GM23248 (cell line): ENCODE measurements at regions not wholly inside any gene's neighbourhood (a gene's known extent, or its start where the extent isn't known, plus 50 kb on each side); places are given as distances from the start of the nearest gene placed in this dataset.

ENCODE experiments used
- DNase-seq: peaks from one replicate; pipeline ENCODE4 v3.0.0-alpha.2; 2015
- H2AFZ ChIP-seq: fragments of 200-600 bp; sonication (generic); 2 replicates; pipeline ENCODE4 v1.6.1; 2016; ENCODE audit warnings: antibody characterized with exemption
- H3F3A ChIP-seq: fragments of 200-600 bp; sonication (generic); 2 replicates; pipeline ENCODE4 v1.6.1; 2016; ENCODE audit warnings: mild to moderate bottlenecking, antibody characterized with exemption, mixed run types; ENCODE audit not compliant: insufficient read depth
- H3K27ac ChIP-seq: fragments of 200-600 bp; sonication (generic); 2 replicates; pipeline ENCODE4 v1.5.1; 2016; ENCODE audit warnings: mild to moderate bottlenecking
- H3K27me3 ChIP-seq: fragments of 200-600 bp; sonication (generic); replicated peaks from 2 replicates; pipeline ENCODE4 v1.6.1; 2016; ENCODE audit warnings: mild to moderate bottlenecking; ENCODE audit not compliant: insufficient read depth
- H3K36me3 ChIP-seq: fragments of 200-600 bp; sonication (generic); 2 replicates; pipeline ENCODE4 v1.6.1; 2016; ENCODE audit warnings: low read depth, mild to moderate bottlenecking
- H3K4me1 ChIP-seq: fragments of 200-600 bp; sonication (generic); 2 replicates; pipeline ENCODE4 v1.6.1; 2016; ENCODE audit warnings: mild to moderate bottlenecking; ENCODE audit not compliant: insufficient read depth
- H3K4me2 ChIP-seq: fragments of 200-600 bp; sonication (generic); one replicate; pipeline ENCODE4 v1.6.1; 2016; ENCODE audit warnings: mild to moderate bottlenecking; ENCODE audit not compliant: unreplicated experiment
- H3K4me3 ChIP-seq: fragments of 200-600 bp; sonication (generic); 2 replicates; pipeline ENCODE4 v1.5.1; 2016; ENCODE audit warnings: mild to moderate bottlenecking
- H3K79me2 ChIP-seq: fragments of 200-600 bp; sonication (generic); 2 replicates; pipeline ENCODE4 v1.6.1; 2016; ENCODE audit warnings: mild to moderate bottlenecking; ENCODE audit not compliant: insufficient read depth
- H3K9ac ChIP-seq: fragments of 200-600 bp; sonication (generic); 2 replicates; pipeline ENCODE4 v1.6.1; 2016; ENCODE audit warnings: mild to moderate bottlenecking
- H3K9me2 ChIP-seq: fragments of 200-600 bp; sonication (generic); 2 replicates; pipeline ENCODE4 v1.6.1; 2016; ENCODE audit warnings: mixed run types, mild to moderate bottlenecking, moderate library complexity; ENCODE audit not compliant: insufficient read depth
- H3K9me3 ChIP-seq: fragments of 200-600 bp; sonication (generic); one replicate; pipeline ENCODE4 v1.6.1; 2017; ENCODE audit warnings: low read depth
- H4K20me1 ChIP-seq: fragments of 200-600 bp; sonication (generic); 2 replicates; pipeline ENCODE4 v1.6.0; 2016; ENCODE audit not compliant: insufficient read depth
- EZH2 ChIP-seq: fragments of 200-600 bp; sonication (generic); IDR thresholded peaks from 2 replicates; pipeline ENCODE4 v1.6.1; 2018; ENCODE audit warnings: antibody characterized with exemption, mild to moderate bottlenecking; ENCODE audit not compliant: insufficient read depth, poor library complexity, severe bottlenecking
- EZH2phosphoT487 ChIP-seq: fragments of 200-600 bp; sonication (generic); IDR thresholded peaks from 2 replicates; pipeline ENCODE4 v1.6.1; 2018; ENCODE audit warnings: antibody characterized with exemption, moderate library complexity, mild to moderate bottlenecking, low read depth; ENCODE audit not compliant: insufficient read depth
- WGBS, 2 experiments: methylation state at CpG; one replicate each; pipeline ENCODE4 v1.1.6; 2015 to 2017; ENCODE audit warnings: low lambda C conversion rate in 2 of 2, low coverage in 1 of 2; ENCODE audit errors: missing lambda C conversion rate in 2 of 2; 5-methylcytosine and 5-hydroxymethylcytosine counted together
- in situ Hi-C: fragments of 300-500 bp; cut with MboI; formaldehyde crosslinking; loops from 2 replicates; pipeline ENCODE4 v1.15.0; 2020

- H3K4me2 ChIP-seq = no peak overlapping the region
- H3K4me1 ChIP-seq = no peaks in the 10 kb centered on the region
- no peak for DNase-seq
- H3K9me3 ChIP-seq = no peaks in the 10 kb centered on the region
- H3K9me2 ChIP-seq = no peaks in the 10 kb centered on the region
- no peaks in the 10 kb centered on the region for H4K20me1 ChIP-seq
- H3F3A ChIP-seq = no peaks in the 10 kb centered on the region
- TF ChIP-seq EZH2 (no peak), EZH2phosphoT487 (no peak)
- no peaks in the 10 kb centered on the region for H3K36me3 ChIP-seq
- in situ Hi-C loops = no loop called here
- whole genome bisulfite sequencing, 2 experiments = 22 to 24% methylated on average over 3 of the region's 3 CpGs
- H3K79me2 ChIP-seq = no peaks in the 10 kb centered on the region
- H3K27ac ChIP-seq = no peak overlapping the region
- H2AFZ ChIP-seq = no peak overlapping the region
- H3K27me3 ChIP-seq = no peaks in the 10 kb centered on the region
- H3K9ac ChIP-seq = no peak overlapping the region
- H3K4me3 ChIP-seq = no peak overlapping the region
Observed at GRCh38 chr18:4597301-4597700, 142.2 kb upstream of the DLGAP1 start.

GRCh38 chr18:4593895-4594294 lies 138.8 kb upstream of the DLGAP1 start:
- Histone ChIP-seq H3F3A (no peaks in the 10 kb centered on the region), H3K36me3 (no peaks in the 10 kb centered on the region), H3K79me2 (no peaks in the 10 kb centered on the region), H3K4me1 (no peaks in the 10 kb centered on the region), H3K27ac (no peak overlapping the region), H3K4me2 (no peak overlapping the region), H4K20me1 (no peaks in the 10 kb centered on the region), H3K9me2 (no peaks in the 10 kb centered on the region), H3K9ac (no peak overlapping the region), H3K4me3 (no peak overlapping the region), H2AFZ (no peak overlapping the region), H3K9me3 (no peaks in the 10 kb centered on the region), H3K27me3 (no peaks in the 10 kb centered on the region)
- TF ChIP-seq EZH2phosphoT487 (no peak), EZH2 (no peak)
- 11 to 19% methylated on average over 1 of the region's 1 CpG for WGBS, 2 experiments
- no peak for DNase-seq
- in situ Hi-C loops = no loop called here

GRCh38 chr18:4593459-4593858 lies 138.4 kb upstream of the DLGAP1 start:
- no peaks in the 10 kb centered on the region for H3K36me3 ChIP-seq
- no peak for TF ChIP-seq EZH2phosphoT487
- no peak for TF ChIP-seq EZH2
- no peaks in the 10 kb centered on the region for H3F3A ChIP-seq
- no peak overlapping the region for H2AFZ ChIP-seq
- H3K9me2 ChIP-seq = no peaks in the 10 kb centered on the region
- H3K79me2 ChIP-seq = no peaks in the 10 kb centered on the region
- H3K9me3 ChIP-seq = no peaks in the 10 kb centered on the region
- no peaks in the 10 kb centered on the region for H4K20me1 ChIP-seq
- WGBS, 2 experiments = 15 to 18% methylated on average over 4 of the region's 4 CpGs
- no peak overlapping the region for H3K27ac ChIP-seq
- H3K4me1 ChIP-seq = no peaks in the 10 kb centered on the region
- in situ Hi-C loops = no loop called here
- no peak for DNase-seq
- H3K4me2 ChIP-seq = no peak overlapping the region
- H3K9ac ChIP-seq = no peak overlapping the region
- no peaks in the 10 kb centered on the region for H3K27me3 ChIP-seq
- H3K4me3 ChIP-seq = no peak overlapping the region

- H3F3A ChIP-seq = no peaks in the 10 kb centered on the region
- no peaks in the 10 kb centered on the region for H3K27me3 ChIP-seq
- no peak overlapping the region for H3K9ac ChIP-seq
- H3K9me3 ChIP-seq = no peaks in the 10 kb centered on the region
- no peak for TF ChIP-seq EZH2phosphoT487
- TF ChIP-seq EZH2 = no peak
- no peaks in the 10 kb centered on the region for H4K20me1 ChIP-seq
- H3K4me3 ChIP-seq = no peak overlapping the region
- WGBS, 2 experiments = 8 to 11% methylated on average over 5 of the region's 5 CpGs
- H3K4me2 ChIP-seq = no peak overlapping the region
- H3K4me1 ChIP-seq = no peaks in the 10 kb centered on the region
- no peaks in the 10 kb centered on the region for H3K36me3 ChIP-seq
- H3K27ac ChIP-seq = no peak overlapping the region
- in situ Hi-C loops = no loop called here
- no peaks in the 10 kb centered on the region for H3K79me2 ChIP-seq
- no peak overlapping the region for H2AFZ ChIP-seq
- no peaks in the 10 kb centered on the region for H3K9me2 ChIP-seq
- DNase-seq = no peak
Observed at GRCh38 chr18:4589056-4589800, 134.1 kb upstream of the DLGAP1 start.

GRCh38 chr18:4587204-4587603 lies 132.1 kb upstream of the DLGAP1 start:
- H3K9me3 ChIP-seq = no peaks in the 10 kb centered on the region
- no peaks in the 10 kb centered on the region for H3K27me3 ChIP-seq
- no peaks in the 10 kb centered on the region for H3K36me3 ChIP-seq
- no peak overlapping the region for H3K9ac ChIP-seq
- no peaks in the 10 kb centered on the region for H3F3A ChIP-seq
- H3K4me2 ChIP-seq = no peak overlapping the region
- H2AFZ ChIP-seq = no peak overlapping the region
- no peak for DNase-seq
- TF ChIP-seq EZH2phosphoT487 (no peak), EZH2 (no peak)
- in situ Hi-C loops = no loop called here
- no peaks in the 10 kb centered on the region for H3K4me1 ChIP-seq
- H3K9me2 ChIP-seq = no peaks in the 10 kb centered on the region
- H3K79me2 ChIP-seq = no peaks in the 10 kb centered on the region
- H4K20me1 ChIP-seq = no peaks in the 10 kb centered on the region
- H3K4me3 ChIP-seq = no peak overlapping the region
- no peak overlapping the region for H3K27ac ChIP-seq
